SK-N-MC (cell line): ENCODE measurements at regions not wholly inside any gene's neighbourhood (a gene's known extent, or its start where the extent isn't known, plus 50 kb on each side); places are given as distances from the start of the nearest gene placed in this dataset.

Experiments
- EZH2 ChIP-seq: fragments of 200-600 bp; sonication (generic); IDR thresholded peaks from one replicate; pipeline ENCODE4 v1.6.1; 2017; ENCODE audit warnings: antibody characterized with exemption
- FOXP2 ChIP-seq: optimal IDR thresholded peaks from 2 replicates; pipeline ENCODE3; 2011; ENCODE audit warnings: mild to moderate bottlenecking, moderate library complexity; ENCODE audit not compliant: insufficient read depth; ENCODE audit errors: extremely low read length, control extremely low read depth
- POLR2AphosphoS5 ChIP-seq: IDR thresholded peaks from 2 replicates; pipeline ENCODE4 v1.6.1; 2012; ENCODE audit warnings: mild to moderate bottlenecking, low read depth, low read length, borderline replicate concordance

- TF ChIP-seq EZH2 (no peak), POLR2AphosphoS5 (no peak), FOXP2 (no peak)
These were observed 357.0 kb upstream of the C16orf82 start for GRCh38 chr16:26709754-26710153.
